Keratinocyte (primary cell): ENCODE measurements at regions not wholly inside any gene's neighbourhood (a gene's known extent, or its start where the extent isn't known, plus 50 kb on each side); places are given as distances from the start of the nearest gene placed in this dataset.

Source experiments
- DNase-seq: peaks from one replicate; pipeline ENCODE4 v3.0.0-alpha.2; 2011; ENCODE audit warnings: low read depth, missing footprints, low spot score
- FAIRE-seq: peaks from 2 replicates; lab custom pipeline; 2011; peaks lifted over from hg19 to GRCh38; lab: Jason Lieb, UNC
- H2AFZ ChIP-seq: 2 replicates; pipeline ENCODE4 v1.6.0; 2012; ENCODE audit warnings: low read length, control low read depth, inconsistent platforms; ENCODE audit not compliant: control insufficient read depth
- H3K27ac ChIP-seq: 2 replicates; pipeline ENCODE4 v1.5.1; 2011; ENCODE audit warnings: low read length; ENCODE audit not compliant: control insufficient read depth, insufficient read depth
- H3K27me3 ChIP-seq: 3 replicates; pipeline ENCODE4 v1.6.0; 2011; ENCODE audit warnings: low read length; ENCODE audit not compliant: control insufficient read depth, insufficient read depth; ENCODE audit errors: extremely low read depth
- H3K36me3 ChIP-seq, 2 experiments: 2 replicates in 1 of 2; 3 replicates in 1 of 2; pipeline ENCODE4 v1.5.1; 2011; ENCODE audit warnings: low read length in 2 of 2, mild to moderate bottlenecking in 1 of 2; ENCODE audit not compliant: control insufficient read depth in 2 of 2, insufficient read depth in 2 of 2; ENCODE audit errors: extremely low read depth in 1 of 2
- H3K4me1 ChIP-seq: 3 replicates; pipeline ENCODE4 v1.5.1; 2011; ENCODE audit warnings: low read length; ENCODE audit not compliant: control insufficient read depth, insufficient read depth; ENCODE audit errors: extremely low read depth
- H3K4me2 ChIP-seq: 3 replicates; pipeline ENCODE4 v1.6.0; 2011; ENCODE audit warnings: low read depth, low read length; ENCODE audit not compliant: control insufficient read depth, insufficient read depth; ENCODE audit errors: extremely low read depth
- H3K4me3 ChIP-seq, 3 experiments: fragments of 200-600 bp in 1 of 3; sonication (generic) in 1 of 3; 2 replicates in 2 of 3; 3 replicates in 1 of 3; pipeline ENCODE4 v1.5.1; 2011 to 2016; ENCODE audit warnings: low read length in 3 of 3, mild to moderate bottlenecking in 3 of 3, control low read depth in 2 of 3, inconsistent platforms in 1 of 3, low read depth in 1 of 3, mixed read lengths in 1 of 3, mixed run types in 1 of 3, moderate library complexity in 1 of 3; ENCODE audit not compliant: control insufficient read depth in 2 of 3, insufficient read depth in 2 of 3; ENCODE audit errors: extremely low read depth in 1 of 3
- H3K79me2 ChIP-seq: 2 replicates; pipeline ENCODE4 v1.6.0; 2012; ENCODE audit warnings: low read length; ENCODE audit not compliant: control insufficient read depth, insufficient read depth
- H3K9ac ChIP-seq: 3 replicates; pipeline ENCODE4 v1.6.0; 2011; ENCODE audit warnings: low read length; ENCODE audit not compliant: control insufficient read depth, insufficient read depth; ENCODE audit errors: extremely low read depth
- H3K9me1 ChIP-seq: 3 replicates; pipeline ENCODE4 v1.6.0; 2011; ENCODE audit warnings: low read length; ENCODE audit not compliant: control insufficient read depth, insufficient read depth; ENCODE audit errors: extremely low read depth
- H3K9me3 ChIP-seq: 2 replicates; pipeline ENCODE4 v1.5.1; 2012; ENCODE audit warnings: low read depth, low read length; ENCODE audit not compliant: control insufficient read depth
- H4K20me1 ChIP-seq: 3 replicates; pipeline ENCODE4 v1.6.0; 2011; ENCODE audit warnings: low read length; ENCODE audit not compliant: control insufficient read depth, insufficient read depth; ENCODE audit errors: extremely low read depth
- CTCF ChIP-seq, 3 experiments: IDR thresholded peaks in 1 of 3; conservative IDR thresholded peaks in 1 of 3; optimal IDR thresholded peaks in 1 of 3; 2 replicates in 2 of 3; 3 replicates in 1 of 3; pipeline versions ENCODE3 to v1.5.1; 2011; ENCODE audit warnings: low read length in 3 of 3, mild to moderate bottlenecking in 3 of 3, moderate library complexity in 2 of 3, control low read depth in 1 of 3, inconsistent platforms in 1 of 3; ENCODE audit not compliant: insufficient read depth in 2 of 3; ENCODE audit errors: extremely low read depth in 1 of 3
- EZH2 ChIP-seq: IDR thresholded peaks from one replicate; pipeline ENCODE4 v1.6.1; 2012; ENCODE audit warnings: inconsistent platforms, mild to moderate bottlenecking, low read length, moderate library complexity
- dilution Hi-C: fragments of 300-500 bp; cut with MboI; formaldehyde crosslinking; loops from one replicate; pipeline ENCODE4 v1.7.0; 2020; ENCODE audit warnings: low sequenced_read_pairs; ENCODE audit not compliant: extremely low pct_ligation_motif_present

- FAIRE-seq (no peak), DNase-seq (no peak)
- no peak for TF ChIP-seq EZH2
- no peak for TF ChIP-seq CTCF (optimal IDR thresholded peaks at IDR 0.05 in 1 of 3, IDR thresholded peaks at IDR 0.05 in 1 of 3, conservative IDR thresholded peaks at IDR 0.05 in 1 of 3; ENCODE audit: extremely low read depth in 1 of 3, insufficient read depth in 2 of 3, low read length in 3 of 3)
- dilution Hi-C loops: no loop called here
- Histone ChIP-seq H4K20me1 (no peaks in the 10 kb centered on the region), H3K36me3 (no peaks in the 10 kb centered on the region), H3K9me1 (no peaks in the 10 kb centered on the region), H3K4me1 (no peaks in the 10 kb centered on the region), H3K79me2 (no peaks in the 10 kb centered on the region), H3K4me3 (no peak overlapping the region), H3K27me3 (no peaks in the 10 kb centered on the region), H3K9ac (no peak overlapping the region), H3K9me3 (no peaks in the 10 kb centered on the region), H2AFZ (no peak overlapping the region), H3K4me2 (no peak overlapping the region), H3K27ac (no peak overlapping the region)
Measured at GRCh38 chr16:59743504-59743903, 1009.4 kb upstream of the GOT2 start.

- no peaks in the 10 kb centered on the region for H3K79me2 ChIP-seq
- no peak overlapping the region for H2AFZ ChIP-seq
- FAIRE-seq: no peak
- H3K4me2 ChIP-seq: no peak overlapping the region
- no peak overlapping the region for H3K9ac ChIP-seq
- no peaks in the 10 kb centered on the region for H3K27me3 ChIP-seq
- dilution Hi-C loops: no loop called here
- H4K20me1 ChIP-seq: no peaks in the 10 kb centered on the region
- H3K9me3 ChIP-seq: no peaks in the 10 kb centered on the region
- H3K4me1 ChIP-seq: no peaks in the 10 kb centered on the region
- DNase-seq: no peak
- H3K27ac ChIP-seq: no peak overlapping the region
- H3K9me1 ChIP-seq: no peaks in the 10 kb centered on the region
- no peak overlapping the region for H3K4me3 ChIP-seq
- no peaks in the 10 kb centered on the region for H3K36me3 ChIP-seq
- TF ChIP-seq CTCF (optimal IDR thresholded peaks at IDR 0.05 in 1 of 3, IDR thresholded peaks at IDR 0.05 in 1 of 3, conservative IDR thresholded peaks at IDR 0.05 in 1 of 3; ENCODE audit: extremely low read depth in 1 of 3, insufficient read depth in 2 of 3, low read length in 3 of 3) (no peak), EZH2 (no peak)
Measured at GRCh38 chr16:59740858-59741257, 1006.7 kb upstream of the GOT2 start.
